H1 (cell line): ENCODE measurements at regions not wholly inside any gene's neighbourhood (a gene's known extent, or its start where the extent isn't known, plus 50 kb on each side); places are given as distances from the start of the nearest gene placed in this dataset.

Experiments
- CTCF ChIA-PET: fragments of 300-600 bp; sonication (Branson Sonifier 250); formaldehyde crosslinking; loops from one replicate; lab custom pipeline; 2021; ENCODE audit not compliant: partially characterized antibody; lab: Charles Lee
- POLR2A ChIA-PET: fragments of 300-600 bp; sonication (Branson Sonifier 250); formaldehyde crosslinking; loops from one replicate; lab custom pipeline; 2021; ENCODE audit warnings: inconsistent platforms; ENCODE audit not compliant: partially characterized antibody; lab: Charles Lee
- DNase-seq, 2 experiments: peaks; one replicate each; pipeline versions ENCODE4 v3.0.0 to v3.0.0-alpha.2; 2010 to 2022; ENCODE audit warnings: low spot score in 2 of 2, low read depth in 1 of 2, mixed read lengths in 1 of 2
- FAIRE-seq: peaks from 2 replicates; lab custom pipeline; 2011; peaks lifted over from hg19 to GRCh38; lab: Jason Lieb, UNC
- H2AFZ ChIP-seq: 2 replicates; pipeline ENCODE4 v1.8.1; 2012; ENCODE audit warnings: low read length, inconsistent platforms
- H2AK5ac ChIP-seq: 2 replicates; pipeline ENCODE4 v1.6.1; 2013; ENCODE audit warnings: low read depth, low read length
- H2BK120ac ChIP-seq: replicated peaks from 2 replicates; pipeline ENCODE3; 2013; ENCODE audit warnings: low read depth, low read length, inconsistent platforms
- H2BK12ac ChIP-seq: 2 replicates; pipeline ENCODE4 v1.6.1; 2013; ENCODE audit warnings: low read depth, low read length
- H2BK15ac ChIP-seq: 2 replicates; pipeline ENCODE4 v1.6.1; 2013; ENCODE audit warnings: low read length
- H2BK20ac ChIP-seq: 2 replicates; pipeline ENCODE4 v1.6.1; 2013; ENCODE audit warnings: low read length
- H2BK5ac ChIP-seq: 2 replicates; pipeline ENCODE4 v1.6.1; 2013; ENCODE audit warnings: low read depth, low read length
- H3K14ac ChIP-seq: 2 replicates; pipeline ENCODE4 v1.6.1; 2013; ENCODE audit warnings: inconsistent platforms; ENCODE audit not compliant: insufficient read length
- H3K18ac ChIP-seq: 2 replicates; pipeline ENCODE4 v1.6.1; 2013; ENCODE audit warnings: low read length; ENCODE audit errors: extremely low read depth
- H3K23ac ChIP-seq: 2 replicates; pipeline ENCODE4 v1.6.1; 2013; ENCODE audit warnings: inconsistent platforms; ENCODE audit not compliant: insufficient read length
- H3K23me2 ChIP-seq: 2 replicates; pipeline ENCODE4 v1.6.1; 2013; ENCODE audit warnings: low read depth, low read length
- H3K27ac ChIP-seq: 2 replicates; pipeline ENCODE4 v1.6.1; 2011; ENCODE audit warnings: low read depth, low read length, inconsistent platforms
- H3K27me3 ChIP-seq, 4 experiments: replicated peaks in 1 of 4; 1 replicate in 1 of 4; 2 replicates in 3 of 4; pipeline versions ENCODE4 v1.6.1 to v1.8.1; 2011 to 2013; ENCODE audit warnings: low read length in 3 of 4, mild to moderate bottlenecking in 3 of 4, inconsistent platforms in 2 of 4, mixed read lengths in 2 of 4, moderate library complexity in 1 of 4; ENCODE audit not compliant: control insufficient read depth in 3 of 4, insufficient read depth in 3 of 4; ENCODE audit errors: extremely low read depth in 1 of 4
- H3K36me3 ChIP-seq, 4 experiments: 2 replicates each; pipeline versions ENCODE4 v1.6.1 to v1.8.1; 2011 to 2013; ENCODE audit warnings: mild to moderate bottlenecking in 4 of 4, low read length in 3 of 4, moderate library complexity in 2 of 4, control low read depth in 1 of 4, inconsistent platforms in 1 of 4; ENCODE audit not compliant: insufficient read depth in 4 of 4, control insufficient read depth in 2 of 4
- H3K4ac ChIP-seq: replicated peaks from 2 replicates; pipeline ENCODE3; 2013; ENCODE audit warnings: low read length, low read depth, mixed read lengths, inconsistent platforms; ENCODE audit not compliant: insufficient read length
- H3K4me1 ChIP-seq, 4 experiments: replicated peaks in 1 of 4; 1 replicate in 1 of 4; 2 replicates in 3 of 4; pipeline versions ENCODE4 v1.6.1 to v1.8.1; 2011 to 2013; ENCODE audit warnings: low read length in 3 of 4, inconsistent platforms in 2 of 4, mixed read lengths in 1 of 4; ENCODE audit not compliant: insufficient read depth in 4 of 4, control insufficient read depth in 3 of 4
- H3K4me2 ChIP-seq, 2 experiments: 2 replicates each; pipeline versions ENCODE4 v1.6.1 to v1.8.1; 2011 to 2013; ENCODE audit warnings: low read depth in 2 of 2, low read length in 2 of 2, control low read depth in 1 of 2, inconsistent platforms in 1 of 2, mild to moderate bottlenecking in 1 of 2; ENCODE audit not compliant: insufficient read depth in 1 of 2
- H3K4me3 ChIP-seq, 4 experiments: fragments of 200-600, 300-600 bp in 1 of 4; sonication (generic), shearing (Covaris generic), sonication (Bioruptor Twin) in 1 of 4; 2 replicates each; pipeline versions ENCODE4 v1.5.1 to v1.8.1; 2011 to 2016; ENCODE audit warnings: low read length in 4 of 4, low read depth in 3 of 4, control low read depth in 2 of 4, inconsistent platforms in 2 of 4, mild to moderate bottlenecking in 2 of 4, mixed read lengths in 1 of 4, moderate library complexity in 1 of 4; ENCODE audit not compliant: insufficient read depth in 2 of 4; ENCODE audit errors: extremely low read depth in 1 of 4
- H3K56ac ChIP-seq: replicated peaks from 2 replicates; pipeline ENCODE3; 2013; ENCODE audit warnings: low read depth, mild to moderate bottlenecking, mixed read lengths, low read length, inconsistent platforms; ENCODE audit not compliant: insufficient read length
- H3K79me1 ChIP-seq: 2 replicates; pipeline ENCODE4 v1.6.1; 2013; ENCODE audit warnings: low read depth, low read length, control low read depth
- H3K79me2 ChIP-seq, 2 experiments: 2 replicates each; pipeline versions ENCODE4 v1.6.1 to v1.8.1; 2012 to 2013; ENCODE audit warnings: low read length in 2 of 2, mild to moderate bottlenecking in 2 of 2, inconsistent platforms in 1 of 2; ENCODE audit not compliant: insufficient read depth in 2 of 2, control insufficient read depth in 1 of 2
- H3K9ac ChIP-seq, 4 experiments: replicated peaks in 1 of 4; 1 replicate in 1 of 4; 2 replicates in 3 of 4; pipeline versions ENCODE4 v1.6.1 to v1.8.1; 2011 to 2013; ENCODE audit warnings: low read depth in 3 of 4, low read length in 3 of 4, control low read depth in 2 of 4, mild to moderate bottlenecking in 2 of 4, moderate library complexity in 2 of 4, inconsistent platforms in 1 of 4; ENCODE audit errors: extremely low read depth in 1 of 4
- H3K9me3 ChIP-seq, 2 experiments: 2 replicates each; pipeline versions ENCODE4 v1.6.1 to v1.8.1; 2012 to 2013; ENCODE audit warnings: mild to moderate bottlenecking in 2 of 2, moderate library complexity in 2 of 2, control low read depth in 1 of 2, inconsistent platforms in 1 of 2, low read depth in 1 of 2, low read length in 1 of 2, mixed read lengths in 1 of 2; ENCODE audit not compliant: insufficient read depth in 2 of 2
- H4K20me1 ChIP-seq, 2 experiments: replicated peaks in 1 of 2; 2 replicates each; pipeline versions ENCODE3 to v1.8.1; 2011 to 2013; ENCODE audit warnings: inconsistent platforms in 2 of 2, low read length in 2 of 2, mild to moderate bottlenecking in 1 of 2; ENCODE audit not compliant: insufficient read depth in 2 of 2, control insufficient read depth in 1 of 2
- H4K5ac ChIP-seq: 2 replicates; pipeline ENCODE4 v1.6.1; 2013; ENCODE audit warnings: low read length, low read depth, mixed read lengths, inconsistent platforms; ENCODE audit not compliant: insufficient read length
- H4K8ac ChIP-seq: 2 replicates; pipeline ENCODE4 v1.8.0; 2013; ENCODE audit warnings: mild to moderate bottlenecking, moderate library complexity, low read length, inconsistent platforms; ENCODE audit not compliant: insufficient read depth; ENCODE audit errors: extremely low read depth
- H4K91ac ChIP-seq: replicated peaks from 2 replicates; pipeline ENCODE3; 2013; ENCODE audit warnings: low read length, mixed read lengths, inconsistent platforms; ENCODE audit not compliant: insufficient read length
- CBX5 ChIP-seq: fragments of 300-800, 300-1000 bp; sonication (generic); IDR thresholded peaks from 2 replicates; pipeline ENCODE4 v1.7.1; 2016; ENCODE audit warnings: antibody characterized with exemption, low read length, low read depth
- CHD2 ChIP-seq: IDR thresholded peaks from 2 replicates; pipeline ENCODE4 v1.6.1; 2012; ENCODE audit warnings: low read length, improper control_type of control experiment
- EZH2 ChIP-seq: fragments of 200-600 bp; sonication (generic); IDR thresholded peaks from 2 replicates; pipeline ENCODE4 v1.7.1; 2012; ENCODE audit warnings: low read depth, mild to moderate bottlenecking, moderate library complexity, low read length, inconsistent platforms; ENCODE audit not compliant: severe bottlenecking
- HDAC2 ChIP-seq, 2 experiments: fragments of 300-600 bp in 1 of 2; sonication (generic) in 1 of 2; IDR thresholded peaks; 2 replicates each; pipeline ENCODE4 v1.6.1; 2011 to 2012; ENCODE audit warnings: low read depth in 2 of 2, low read length in 2 of 2, mild to moderate bottlenecking in 2 of 2, moderate library complexity in 2 of 2, borderline replicate concordance in 1 of 2, inconsistent platforms in 1 of 2
- KDM1A ChIP-seq: fragments of 200-600, 300-600 bp; sonication (generic); IDR thresholded peaks from 2 replicates; pipeline ENCODE4 v1.7.1; 2016; ENCODE audit warnings: mild to moderate bottlenecking, low read length, borderline replicate concordance
- KDM5A ChIP-seq: fragments of 200-600 bp; IDR thresholded peaks from 2 replicates; pipeline ENCODE4 v1.7.1; 2012; ENCODE audit warnings: mild to moderate bottlenecking, low read length, inconsistent platforms, mixed read lengths
- POLR2A ChIP-seq, 2 experiments: IDR thresholded peaks; 1 replicate in 1 of 2; 2 replicates in 1 of 2; pipeline ENCODE4 v1.6.1; 2011; ENCODE audit warnings: low read depth in 2 of 2, low read length in 2 of 2, mild to moderate bottlenecking in 2 of 2; ENCODE audit errors: control extremely low read depth in 1 of 2
- SAP30 ChIP-seq: fragments of 300-600 bp; sonication (generic); IDR thresholded peaks from 2 replicates; pipeline ENCODE4 v1.7.1; 2012; ENCODE audit warnings: low read length, moderate library complexity, mild to moderate bottlenecking, inconsistent platforms; ENCODE audit not compliant: insufficient read depth, insufficient replicate concordance
- SIRT6 ChIP-seq: IDR thresholded peaks from one replicate; pipeline ENCODE4 v1.7.1; 2012; ENCODE audit warnings: low read length, inconsistent platforms
- SIX5 ChIP-seq: IDR thresholded peaks from 2 replicates; pipeline ENCODE4 v1.6.1; 2011; ENCODE audit warnings: mild to moderate bottlenecking, low read depth, low read length
- TAF1 ChIP-seq: IDR thresholded peaks from 2 replicates; pipeline ENCODE4 v1.6.1; 2011; ENCODE audit warnings: mild to moderate bottlenecking, low read depth, low read length
- TCF12 ChIP-seq: IDR thresholded peaks from 2 replicates; pipeline ENCODE4 v1.6.1; 2011; ENCODE audit warnings: low read depth, mild to moderate bottlenecking, low read length
- WGBS, 2 experiments: shearing (Covaris generic) in 1 of 2; methylation state at CpG; one replicate each; pipeline versions ENCODE4 v1.1.6 to v1.1.7; 2013 to 2015; ENCODE audit warnings: low lambda C conversion rate in 2 of 2, mixed read lengths in 2 of 2, inconsistent platforms in 1 of 2, low coverage in 1 of 2, missing lambda C conversion rate in 1 of 2; ENCODE audit not compliant: insufficient replicate concordance in 2 of 2, insufficient coverage in 1 of 2, insufficient read length in 1 of 2; ENCODE audit errors: extremely low coverage in 1 of 2, missing lambda C conversion rate in 1 of 2; 5-methylcytosine and 5-hydroxymethylcytosine counted together

- Histone ChIP-seq H4K5ac (no peak overlapping the region), H3K4ac (no peak overlapping the region), H3K4me3 (no peak overlapping the region), H3K14ac (no peak overlapping the region), H3K23ac (no peak overlapping the region), H4K20me1 (no peaks in the 10 kb centered on the region), H2BK20ac (no peak overlapping the region), H3K79me2 (no peaks in the 10 kb centered on the region), H3K9ac (no peak overlapping the region), H3K9me3 (no peaks in the 10 kb centered on the region), H3K27ac (no peak overlapping the region), H2BK12ac (no peak overlapping the region), H2BK15ac (no peak overlapping the region), H3K27me3 (peaks cover 0 to 2% (median 0%) of the 10 kb centered on the region in 4 experiments; a peak in 1 of 7 replicates), H2AFZ (no peak overlapping the region), H3K18ac (no peak overlapping the region), H3K4me2 (no peak overlapping the region), H4K91ac (no peak overlapping the region), H3K79me1 (no peaks in the 10 kb centered on the region), H2BK120ac (no peak overlapping the region), H3K56ac (no peak overlapping the region), H2BK5ac (no peak overlapping the region), H2AK5ac (no peak overlapping the region), H3K23me2 (no peaks in the 10 kb centered on the region), H3K4me1 (no peaks in the 10 kb centered on the region), H3K36me3 (no peaks in the 10 kb centered on the region), H4K8ac (no peak overlapping the region)
- ChIA-PET CTCF (interaction anchor here (1.0 to 1.6 kb wide), 2 partner anchors 9 to 17 kb away, joined by 4 read pairs; no protein-coding TSS in a partner anchor), POLR2A (no interaction called here)
- TF ChIP-seq SAP30 (no peak), TAF1 (no peak), KDM5A (no peak), TCF12 (no peak), EZH2 (no peak), KDM1A (no peak), POLR2A (IDR thresholded peaks at IDR 0.05; ENCODE audit: control extremely low read depth in 1 of 2, low read depth in 2 of 2, low read length in 2 of 2) (no peak), HDAC2 (IDR thresholded peaks at IDR 0.05; ENCODE audit: borderline replicate concordance in 1 of 2, low read depth in 2 of 2, low read length in 2 of 2) (no peak), SIX5 (no peak), CHD2 (no peak), CBX5 (no peak), SIRT6 (no peak)
- FAIRE-seq, result no peak
- DNase-seq, result no peak
- 93% methylated on average over 4 of the region's 4 CpGs; no CpG with 5 or more reads in 1 of the 2 experiments for WGBS, 2 experiments
Measured at GRCh38 chr3:43784640-43785011, 93.9 kb downstream of the ABHD5 start.
